HG02571 (cell line): ENCODE measurements at regions not wholly inside any gene's neighbourhood (a gene's known extent, or its start where the extent isn't known, plus 50 kb on each side); places are given as distances from the start of the nearest gene placed in this dataset.
"Not testable (repeated sequence)": the region's sequence is repeated elsewhere in the genome, so short reads cannot be mapped to it uniquely, and the experiment has no call there.

Experiments
- ATAC-seq: cut with Tn5 transposase; IDR thresholded peaks from one replicate; pipeline ENCODE4 v1.9.1; 2021; ENCODE audit warnings: mild to moderate bottlenecking, moderate library complexity; ENCODE audit not compliant: unreplicated experiment

GRCh38 chr2:237195396-237196120, 109.9 kb downstream of the COPS8 start:
- ATAC-seq = no peak

- no peak for ATAC-seq
Observed at GRCh38 chr2:237196409-237196808, 110.7 kb downstream of the COPS8 start.

GRCh38 chr2:237196866-237197618, 111.4 kb downstream of the COPS8 start:
- ATAC-seq = no peak

GRCh38 chr2:237198164-237198855, 112.6 kb downstream of the COPS8 start:
- ATAC-seq = no peak

GRCh38 chr2:237199082-237199481, 113.4 kb downstream of the COPS8 start:
- no peak for ATAC-seq

- ATAC-seq = no peak
Observed at GRCh38 chr2:237199577-237199976, 113.9 kb downstream of the COPS8 start.

- no peak for ATAC-seq
Observed at GRCh38 chr2:237200462-237200861, 114.8 kb downstream of the COPS8 start.

- peak; percentile 75 for ATAC-seq
Observed at GRCh38 chr2:237201461-237202287, 116.0 kb downstream of the COPS8 start.

- no peak for ATAC-seq
Observed at GRCh38 chr2:237202288-237203030, 116.8 kb downstream of the COPS8 start.

GRCh38 chr2:237205043-237205541, 119.4 kb downstream of the COPS8 start:
- no peak for ATAC-seq

- ATAC-seq = no peak
Observed at GRCh38 chr2:237205561-237205971, 119.9 kb downstream of the COPS8 start.

GRCh38 chr2:237207646-237208045, 122.0 kb downstream of the COPS8 start:
- ATAC-seq = no peak

- ATAC-seq = no peak
Observed at GRCh38 chr2:237208373-237209260, 122.9 kb downstream of the COPS8 start.

GRCh38 chr2:237209885-237210284, 124.2 kb downstream of the COPS8 start:
- no peak for ATAC-seq

GRCh38 chr2:237210297-237210696, 124.6 kb downstream of the COPS8 start:
- no peak for ATAC-seq

GRCh38 chr2:237210763-237211162, 125.1 kb downstream of the COPS8 start:
- ATAC-seq = no peak

GRCh38 chr2:237212356-237213279, 126.9 kb downstream of the COPS8 start:
- ATAC-seq = not testable (repeated sequence)
